G401 (cell line): ENCODE measurements at regions not wholly inside any gene's neighbourhood (a gene's known extent, or its start where the extent isn't known, plus 50 kb on each side); places are given as distances from the start of the nearest gene placed in this dataset.

Source experiments
- DNase-seq: peaks from one replicate; pipeline ENCODE4 v3.0.0-alpha.2; 2015; ENCODE audit warnings: low spot score
- in situ Hi-C: cut with HindIII; loops from 2 replicates; pipeline ENCODE4 v1.10.0; 2016; ENCODE audit warnings: low sequenced_read_pairs, mixed read lengths

- in situ Hi-C loops, result no loop called here
- DNase-seq, result no peak
Measured at GRCh38 chr16:82506692-82507670, 119.8 kb upstream of the CDH13 start.

GRCh38 chr16:82504836-82505235 is 121.9 kb upstream of the CDH13 start:
- DNase-seq, result no peak
- in situ Hi-C loops, result no loop called here

- in situ Hi-C loops, result no loop called here
- no peak for DNase-seq
Measured at GRCh38 chr16:82499302-82499701, 127.5 kb upstream of the CDH13 start.

GRCh38 chr16:82497139-82497538 is 129.6 kb upstream of the CDH13 start:
- in situ Hi-C loops, result no loop called here
- no peak for DNase-seq

- in situ Hi-C loops, result no loop called here
- DNase-seq, result no peak
Measured at GRCh38 chr16:82488460-82488859, 138.3 kb upstream of the CDH13 start.

- in situ Hi-C loops, result no loop called here
- DNase-seq, result no peak
Measured at GRCh38 chr16:82481455-82481854, 145.3 kb upstream of the CDH13 start.

GRCh38 chr16:82476786-82477185 is 150.0 kb upstream of the CDH13 start:
- in situ Hi-C loops, result no loop called here

GRCh38 chr16:82470620-82471152 is 156.1 kb upstream of the CDH13 start:
- in situ Hi-C loops, result no loop called here
- no peak for DNase-seq

More at GRCh38 chr16:82476786-82477185, 150.0 kb upstream of the CDH13 start:
- no peak for DNase-seq

GRCh38 chr16:82470016-82470415 is 156.8 kb upstream of the CDH13 start:
- in situ Hi-C loops, result no loop called here
- no peak for DNase-seq

- in situ Hi-C loops, result no loop called here
Measured at GRCh38 chr16:82464187-82464586, 162.6 kb upstream of the CDH13 start.

GRCh38 chr16:82460766-82461165 is 166.0 kb upstream of the CDH13 start:
- in situ Hi-C loops, result no loop called here
- DNase-seq, result no peak

More at GRCh38 chr16:82464187-82464586, 162.6 kb upstream of the CDH13 start:
- no peak for DNase-seq

GRCh38 chr16:82459580-82460256 is 167.1 kb upstream of the CDH13 start:
- in situ Hi-C loops, result no loop called here
- DNase-seq, result no peak

GRCh38 chr16:82456683-82457082 is 170.1 kb upstream of the CDH13 start:
- in situ Hi-C loops, result no loop called here
- DNase-seq, result peak; percentile 23

- DNase-seq, result no peak
- in situ Hi-C loops, result no loop called here
Measured at GRCh38 chr16:82454566-82454965, 172.2 kb upstream of the CDH13 start.

- in situ Hi-C loops, result no loop called here
- DNase-seq, result no peak
Measured at GRCh38 chr16:82454152-82454551, 172.6 kb upstream of the CDH13 start.

- DNase-seq, result no peak
- in situ Hi-C loops, result no loop called here
Measured at GRCh38 chr16:82452004-82452756, 174.6 kb upstream of the CDH13 start.

- in situ Hi-C loops, result no loop called here
- DNase-seq, result no peak
Measured at GRCh38 chr16:82451449-82451848, 175.3 kb upstream of the CDH13 start.

GRCh38 chr16:82440336-82440735 is 186.4 kb upstream of the CDH13 start:
- in situ Hi-C loops, result no loop called here
- DNase-seq, result no peak

GRCh38 chr16:82439678-82440293 is 187.0 kb upstream of the CDH13 start:
- DNase-seq, result no peak
- in situ Hi-C loops, result no loop called here
